GM19397 (cell line): ENCODE measurements at regions not wholly inside any gene's neighbourhood (a gene's known extent, or its start where the extent isn't known, plus 50 kb on each side); places are given as distances from the start of the nearest gene placed in this dataset.
"Not testable (repeated sequence)": the region's sequence is repeated elsewhere in the genome, so short reads cannot be mapped to it uniquely, and the experiment has no call there.

ENCODE experiments used
- ATAC-seq: cut with Tn5 transposase; IDR thresholded peaks from one replicate; pipeline ENCODE4 v1.9.1; 2021; ENCODE audit warnings: mild to moderate bottlenecking, moderate library complexity; ENCODE audit not compliant: unreplicated experiment

- ATAC-seq, result no peak
Measured at GRCh38 chrX:121283921-121284320, 236.5 kb downstream of the GLUD2 start.

DNA sequence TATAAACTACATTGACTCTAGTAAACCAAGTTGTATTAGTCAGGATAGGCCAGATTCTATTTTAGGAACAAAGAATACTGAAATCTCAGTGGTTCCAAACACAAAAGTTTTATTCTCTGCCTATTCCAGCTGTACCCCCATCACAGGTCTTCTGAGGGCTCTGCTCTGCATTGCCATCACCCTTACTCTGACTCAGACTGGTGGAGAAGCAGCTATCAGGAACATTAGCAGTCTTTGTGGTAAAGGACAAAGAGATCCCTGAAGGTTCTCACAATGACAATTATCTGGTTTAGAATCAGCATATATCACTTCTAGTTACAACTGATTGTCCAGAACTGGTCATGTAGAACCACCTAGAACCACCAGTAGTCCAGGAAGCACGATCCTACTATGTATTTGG lies 251.1 kb downstream of the GLUD2 start:
- ATAC-seq, result no peak

DNA sequence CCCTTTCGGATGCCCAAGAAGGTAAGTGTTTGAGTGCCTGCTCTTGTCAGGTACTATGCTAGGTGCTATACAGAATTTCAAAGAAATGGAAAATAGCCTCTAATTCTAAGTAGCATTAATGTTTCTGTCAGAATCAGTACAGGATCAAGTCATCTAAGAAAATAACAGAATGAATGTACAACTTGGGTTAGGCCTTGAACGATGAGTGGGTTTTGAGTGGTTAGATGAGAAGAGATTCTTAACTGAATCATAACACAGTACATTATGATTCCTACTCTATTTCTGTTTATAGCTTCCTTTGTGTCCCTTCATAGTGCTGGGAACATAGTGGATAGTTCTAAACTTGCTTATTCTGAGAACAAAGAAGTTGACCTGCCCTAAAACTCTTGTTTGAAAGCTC lies 253.9 kb downstream of the GLUD2 start:
- no peak for ATAC-seq

GRCh38 chrX:121301822-121302221 lies 254.4 kb downstream of the GLUD2 start:
- ATAC-seq, result no peak

GRCh38 chrX:121307449-121307848 lies 260.0 kb downstream of the GLUD2 start:
- ATAC-seq, result peak; percentile 64

- peak; percentile 68 for ATAC-seq
Measured at GRCh38 chrX:121308276-121308805, 260.9 kb downstream of the GLUD2 start.

DNA sequence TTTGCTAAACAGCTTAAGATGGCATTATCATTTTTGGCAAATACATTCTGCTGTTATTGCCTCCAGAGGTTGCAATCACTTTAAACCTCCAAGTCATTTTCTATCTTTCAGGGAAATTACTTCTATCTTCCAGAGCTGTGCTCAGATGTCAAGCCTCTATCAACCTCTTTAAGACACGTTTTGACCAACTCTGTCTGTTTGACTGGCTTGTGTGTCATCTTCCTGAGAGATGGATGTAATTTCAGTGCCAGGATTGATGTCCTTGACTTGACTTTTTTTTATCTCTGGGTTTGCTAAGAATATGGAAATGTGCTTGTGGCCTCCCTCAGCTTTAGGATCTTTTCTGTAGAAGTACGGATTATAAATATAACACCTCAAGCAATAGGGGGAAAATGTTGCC lies 263.4 kb downstream of the GLUD2 start:
- ATAC-seq, result no peak

- ATAC-seq, result no peak
Measured at GRCh38 chrX:121320441-121320840, 273.0 kb downstream of the GLUD2 start.

DNA sequence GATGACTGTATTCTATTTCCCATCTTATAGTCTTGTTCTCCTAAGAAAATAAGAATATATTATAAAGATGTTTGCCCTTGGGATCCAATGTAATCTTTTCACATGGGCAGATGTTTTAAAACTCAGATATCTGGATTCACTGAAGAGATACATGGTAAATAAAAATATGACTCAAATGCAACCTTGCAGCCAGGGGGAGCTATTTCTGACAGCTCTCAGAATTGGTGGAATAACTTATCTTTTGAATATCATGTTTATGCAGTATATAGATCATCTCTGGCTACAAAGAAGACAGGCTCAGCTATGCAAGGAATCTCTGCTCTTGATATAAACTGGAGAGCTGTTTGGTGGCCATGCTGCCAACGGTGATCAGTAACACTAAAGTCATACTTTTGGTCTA lies 274.7 kb downstream of the GLUD2 start:
- ATAC-seq, result no peak

- ATAC-seq, result no peak
Measured at GRCh38 chrX:121323337-121323736, 275.9 kb downstream of the GLUD2 start.

- no peak for ATAC-seq
Measured at GRCh38 chrX:121333942-121334341, 286.5 kb downstream of the GLUD2 start.

- no peak for ATAC-seq
Measured at GRCh38 chrX:121336831-121337421, 289.5 kb downstream of the GLUD2 start.

GRCh38 chrX:121337816-121338215 lies 290.4 kb downstream of the GLUD2 start:
- no peak for ATAC-seq

GRCh38 chrX:121349263-121349662 lies 301.9 kb downstream of the GLUD2 start:
- ATAC-seq, result no peak

- no peak for ATAC-seq
Measured at GRCh38 chrX:121356139-121356849, 308.9 kb downstream of the GLUD2 start.

DNA sequence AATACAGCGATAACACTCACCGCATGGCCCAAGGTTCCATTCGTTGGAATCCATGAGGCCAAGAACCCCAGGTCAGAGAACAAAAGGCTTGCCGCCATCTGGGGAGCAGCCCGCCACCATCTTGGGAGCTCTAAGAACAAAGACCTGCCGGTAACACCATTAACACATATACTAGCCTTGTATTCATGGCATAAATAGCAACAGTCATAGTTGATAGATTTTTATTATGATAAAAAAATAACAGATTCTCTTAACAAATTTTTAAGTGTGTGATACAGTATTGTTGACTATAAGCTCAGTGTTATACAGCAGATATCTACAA lies 309.4 kb downstream of the GLUD2 start:
- no peak for ATAC-seq

DNA sequence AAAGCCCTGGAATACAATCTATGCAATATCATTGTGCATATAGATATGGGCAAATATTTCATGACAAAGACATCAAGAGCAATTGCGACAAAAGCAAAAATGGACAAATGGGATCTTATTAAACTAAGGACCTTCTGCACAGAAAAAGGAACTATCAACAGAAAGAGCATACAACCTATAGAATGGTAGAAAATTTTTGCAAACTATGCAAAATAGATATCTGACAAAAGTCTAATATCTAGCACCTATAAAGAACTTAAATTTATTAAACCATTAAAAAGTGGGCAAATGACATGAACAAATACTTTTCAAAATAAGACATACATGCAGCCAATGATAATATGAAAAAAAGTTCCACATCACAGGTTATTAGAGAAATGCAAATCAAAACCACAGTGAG lies 312.9 kb downstream of the GLUD2 start:
- ATAC-seq, result no peak

DNA sequence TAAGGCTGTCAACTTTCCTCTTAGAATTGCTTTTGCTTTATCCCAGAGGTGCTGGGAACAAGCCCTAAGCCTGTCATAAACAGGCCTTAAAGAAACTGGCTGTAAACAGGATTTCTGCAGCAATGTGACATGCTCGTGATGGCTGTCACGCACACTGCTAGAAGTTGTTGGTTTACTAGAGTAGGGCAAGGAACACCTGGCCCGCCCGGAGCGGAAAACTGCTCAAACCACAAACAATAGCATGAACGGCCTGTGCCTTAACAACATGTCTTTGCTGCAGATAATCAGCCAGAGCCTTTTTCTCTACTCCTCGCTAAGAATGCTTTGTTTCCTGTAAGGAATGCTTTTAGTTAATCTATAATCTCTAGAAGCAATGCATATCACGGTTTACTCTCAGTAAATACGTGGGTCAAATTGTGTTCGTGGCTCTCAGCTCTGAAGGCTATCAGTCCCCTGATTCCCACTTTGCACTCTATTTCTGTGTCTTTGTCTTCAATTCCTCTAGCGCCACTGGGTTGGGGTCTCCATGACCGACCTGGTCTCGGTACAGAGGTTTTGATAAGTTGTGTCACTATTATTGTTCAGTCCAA lies 318.3 kb downstream of the GLUD2 start:
- ATAC-seq, result peak; percentile 57

DNA sequence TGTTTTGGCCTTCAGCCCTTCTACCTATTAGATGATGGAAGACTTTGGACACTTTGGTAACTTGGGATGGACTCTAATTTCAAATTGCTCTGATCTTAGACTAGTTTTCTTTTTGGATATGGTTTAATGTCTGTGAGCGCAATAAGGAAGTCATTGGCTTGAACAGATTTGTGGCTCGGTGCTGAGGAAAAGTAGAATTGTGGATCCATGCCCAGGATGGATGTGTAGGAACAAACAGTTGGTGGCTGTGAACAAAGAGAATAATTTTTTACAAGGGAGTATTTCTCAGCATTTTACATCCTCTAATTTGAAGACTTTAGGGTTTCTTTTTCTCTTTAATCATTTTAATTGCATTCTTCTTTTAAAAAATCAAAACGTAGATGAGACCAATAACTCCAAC lies 327.1 kb downstream of the GLUD2 start:
- no peak for ATAC-seq

DNA sequence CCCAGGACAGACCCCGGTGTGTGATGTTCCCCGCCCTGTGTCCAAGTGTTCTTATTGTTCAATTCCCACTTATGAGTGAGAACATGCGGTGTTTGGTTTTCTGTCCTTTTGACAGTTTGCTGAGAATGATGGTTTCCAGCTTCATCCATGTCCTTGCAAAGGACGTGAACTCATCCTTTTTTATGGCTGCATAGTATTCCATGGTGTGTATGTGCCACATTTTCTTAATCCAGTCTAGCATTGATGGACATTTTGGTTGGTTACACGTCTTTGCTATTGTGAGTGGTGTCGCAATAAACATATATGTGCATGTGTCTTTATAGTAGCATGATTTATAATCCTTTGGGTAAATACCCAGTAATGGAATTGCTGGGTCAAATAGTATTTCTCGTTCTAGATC lies 334.5 kb downstream of the GLUD2 start:
- ATAC-seq, result not testable (repeated sequence)

- no peak for ATAC-seq
Measured at GRCh38 chrX:121389976-121390714, 342.7 kb downstream of the GLUD2 start.

DNA sequence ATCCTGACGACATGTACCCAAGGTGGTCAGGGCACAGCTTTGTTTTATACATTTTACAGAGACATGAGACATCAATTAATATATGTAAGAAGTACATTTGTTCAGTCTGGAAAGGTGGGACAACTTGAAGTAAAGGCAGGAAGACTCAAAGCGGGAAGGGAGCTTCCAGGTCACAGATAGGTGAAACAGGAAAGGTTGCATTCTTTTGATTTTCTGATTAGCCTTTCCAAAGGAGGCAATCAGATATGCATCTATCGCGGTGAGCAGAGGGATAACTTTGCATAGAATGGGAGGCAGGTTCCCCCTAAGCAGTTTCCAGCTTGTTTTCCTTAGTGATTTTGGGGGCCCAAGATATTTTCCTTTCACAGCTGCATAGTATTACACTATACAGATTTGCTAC lies 358.4 kb downstream of the GLUD2 start:
- ATAC-seq, result no peak
